HPDE6-E6E7 (cell line): ENCODE measurements at regions not wholly inside any gene's neighbourhood (a gene's known extent, or its start where the extent isn't known, plus 50 kb on each side); places are given as distances from the start of the nearest gene placed in this dataset.
"Not testable (repeated sequence)": the region's sequence is repeated elsewhere in the genome, so short reads cannot be mapped to it uniquely, and the experiment has no call there.

Experiments
- DNase-seq: peaks from one replicate; pipeline ENCODE4 v3.0.0; 2011; ENCODE audit warnings: missing footprints; ENCODE audit errors: extremely low spot score

- not testable (repeated sequence) for DNase-seq
Observed at GRCh38 chr4:123537906-123538402, 141.4 kb downstream of the SPRY1 start.

DNA sequence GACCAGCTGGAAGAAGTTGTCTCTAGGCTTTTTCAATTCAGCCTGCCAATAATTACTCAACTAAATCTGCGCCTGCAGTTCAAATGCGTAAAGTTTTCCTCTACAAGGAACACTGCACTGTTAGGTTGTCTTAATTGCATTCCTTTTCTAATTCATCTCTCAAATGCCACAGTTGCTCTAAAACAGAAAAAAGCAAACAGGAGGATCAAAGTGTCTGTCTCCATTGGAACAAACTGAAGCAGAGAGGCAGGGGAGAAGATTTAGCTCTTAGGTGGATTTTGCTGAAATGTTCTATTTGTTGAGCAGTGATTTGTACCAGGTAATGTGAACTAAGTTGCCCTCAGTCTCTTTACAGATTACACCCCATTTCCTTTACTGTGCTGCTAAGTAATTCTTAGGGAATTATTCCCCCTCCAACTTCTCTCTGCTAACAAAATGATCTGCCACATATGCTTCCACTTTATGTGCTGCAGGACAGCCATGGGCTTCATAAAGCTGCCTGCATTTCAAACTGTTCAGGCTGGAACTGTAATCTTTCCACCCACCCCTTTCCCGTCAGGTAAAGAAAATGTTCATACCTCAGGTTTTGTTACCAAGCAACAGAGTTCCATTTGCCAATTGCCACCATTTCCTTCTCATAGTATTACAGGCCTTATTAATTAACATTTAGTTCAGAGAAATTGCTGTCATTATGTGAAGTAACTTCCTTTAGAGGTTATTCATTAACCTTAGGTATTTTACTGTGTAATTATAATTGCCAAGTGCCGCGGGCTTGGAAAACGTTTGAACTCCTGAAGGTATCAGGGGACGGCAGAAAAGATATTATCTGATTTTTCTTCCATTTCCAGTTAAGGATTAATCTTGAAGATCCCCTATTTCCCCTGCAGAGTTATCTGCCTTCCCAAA lies 149.3 kb downstream of the SPRY1 start:
- no peak for DNase-seq

GRCh38 chr4:123546573-123547060 lies 150.0 kb downstream of the SPRY1 start:
- DNase-seq = no peak

- DNase-seq = peak; percentile 62
Observed at GRCh38 chr4:123547216-123548165, 150.9 kb downstream of the SPRY1 start.

DNA sequence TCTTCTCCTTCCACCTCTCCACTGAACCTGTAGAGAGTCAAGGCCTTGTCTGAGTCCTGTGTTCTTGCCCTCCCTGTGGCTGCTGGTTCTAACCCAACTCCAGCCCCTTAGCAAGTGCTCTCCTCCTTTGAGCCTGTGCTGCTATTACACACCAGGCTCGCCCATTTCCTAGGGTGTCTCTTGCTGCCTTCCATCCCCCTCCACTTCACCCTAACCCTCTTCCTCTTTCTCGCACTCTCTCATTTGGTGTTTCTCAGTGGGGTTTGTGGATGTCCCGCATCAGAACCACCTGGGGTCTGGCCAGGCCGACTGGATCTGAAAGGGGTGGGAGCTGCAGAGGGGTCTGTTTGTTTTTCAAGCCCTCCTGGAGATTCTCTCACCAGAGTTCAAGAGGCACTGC lies 156.7 kb downstream of the SPRY1 start:
- DNase-seq = no peak

GRCh38 chr4:123553733-123554637 lies 157.4 kb downstream of the SPRY1 start:
- DNase-seq = no peak

GRCh38 chr4:123554801-123555232 lies 158.2 kb downstream of the SPRY1 start:
- DNase-seq = no peak

GRCh38 chr4:123555233-123555806 lies 158.7 kb downstream of the SPRY1 start:
- DNase-seq = peak; percentile 81

- no peak for DNase-seq
Observed at GRCh38 chr4:123555807-123556273, 159.2 kb downstream of the SPRY1 start.

DNA sequence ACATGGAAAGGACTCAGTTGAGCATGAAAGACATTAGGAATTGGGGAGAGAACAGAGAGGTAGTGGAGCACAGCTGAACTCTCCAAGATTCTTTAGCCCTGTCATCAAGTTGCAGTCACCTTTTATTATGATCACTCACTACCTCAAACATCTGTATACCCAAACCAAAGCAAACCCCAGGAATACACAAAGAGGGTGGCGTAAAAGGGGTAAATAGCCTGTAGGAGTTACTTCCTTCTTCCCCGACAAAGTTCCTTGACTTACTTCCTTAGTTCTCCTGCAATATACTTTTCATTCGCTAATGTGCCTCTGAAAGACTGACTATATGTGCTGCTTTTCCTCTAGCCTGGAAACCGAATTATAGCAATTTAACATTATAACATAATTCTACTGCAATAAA lies 159.9 kb downstream of the SPRY1 start:
- DNase-seq = no peak

DNA sequence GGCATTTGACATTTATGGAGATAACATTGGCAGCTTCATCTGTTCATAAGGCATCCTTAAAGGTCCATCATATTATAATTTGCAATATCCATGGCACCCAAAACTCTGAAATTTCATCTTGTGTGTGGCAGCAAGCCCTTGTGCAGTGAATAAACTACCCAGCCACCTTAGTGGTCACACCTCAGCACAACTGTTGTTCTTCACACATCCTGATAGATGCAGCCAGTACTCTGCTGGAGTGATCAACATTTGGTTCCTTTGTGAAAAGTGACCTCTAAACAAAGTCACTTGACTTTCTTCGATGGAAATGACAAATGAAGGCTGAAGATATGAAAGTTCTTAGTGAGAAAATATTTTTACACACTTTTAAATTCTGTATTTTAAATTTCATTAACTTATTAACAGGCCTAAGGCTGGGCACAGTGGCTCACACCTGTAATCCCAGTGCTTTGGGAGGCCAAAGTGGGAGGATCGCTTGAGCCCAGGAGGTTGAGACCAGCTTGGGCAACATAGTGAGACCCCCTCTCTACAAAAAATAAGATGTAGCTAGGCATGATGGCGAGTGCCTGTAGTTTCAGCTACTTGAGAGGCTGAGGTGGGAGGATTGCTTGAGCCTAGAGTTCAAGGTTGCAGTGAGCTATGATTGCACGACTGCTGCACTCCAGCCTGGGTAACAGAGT lies 161.4 kb downstream of the SPRY1 start:
- DNase-seq = no peak

DNA sequence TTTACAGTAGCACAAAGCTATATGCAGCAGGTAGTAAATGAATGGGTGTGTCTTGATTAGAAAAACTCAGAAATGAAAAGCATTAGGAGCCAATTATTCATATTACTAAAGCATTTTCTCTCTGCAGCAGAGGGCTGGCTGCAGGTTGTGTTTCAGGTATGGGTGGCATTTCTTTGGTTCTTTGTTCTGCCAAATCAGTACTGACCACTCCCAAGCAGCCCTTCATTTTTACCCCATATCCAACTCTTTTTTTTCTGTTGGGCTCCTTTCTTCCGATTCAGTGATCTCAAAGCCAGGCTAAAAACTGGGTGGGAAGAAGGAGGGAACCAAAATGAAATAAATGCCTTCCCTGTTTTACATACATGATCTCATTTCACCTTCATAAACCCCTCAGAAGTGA lies 162.3 kb downstream of the SPRY1 start:
- DNase-seq = no peak

DNA sequence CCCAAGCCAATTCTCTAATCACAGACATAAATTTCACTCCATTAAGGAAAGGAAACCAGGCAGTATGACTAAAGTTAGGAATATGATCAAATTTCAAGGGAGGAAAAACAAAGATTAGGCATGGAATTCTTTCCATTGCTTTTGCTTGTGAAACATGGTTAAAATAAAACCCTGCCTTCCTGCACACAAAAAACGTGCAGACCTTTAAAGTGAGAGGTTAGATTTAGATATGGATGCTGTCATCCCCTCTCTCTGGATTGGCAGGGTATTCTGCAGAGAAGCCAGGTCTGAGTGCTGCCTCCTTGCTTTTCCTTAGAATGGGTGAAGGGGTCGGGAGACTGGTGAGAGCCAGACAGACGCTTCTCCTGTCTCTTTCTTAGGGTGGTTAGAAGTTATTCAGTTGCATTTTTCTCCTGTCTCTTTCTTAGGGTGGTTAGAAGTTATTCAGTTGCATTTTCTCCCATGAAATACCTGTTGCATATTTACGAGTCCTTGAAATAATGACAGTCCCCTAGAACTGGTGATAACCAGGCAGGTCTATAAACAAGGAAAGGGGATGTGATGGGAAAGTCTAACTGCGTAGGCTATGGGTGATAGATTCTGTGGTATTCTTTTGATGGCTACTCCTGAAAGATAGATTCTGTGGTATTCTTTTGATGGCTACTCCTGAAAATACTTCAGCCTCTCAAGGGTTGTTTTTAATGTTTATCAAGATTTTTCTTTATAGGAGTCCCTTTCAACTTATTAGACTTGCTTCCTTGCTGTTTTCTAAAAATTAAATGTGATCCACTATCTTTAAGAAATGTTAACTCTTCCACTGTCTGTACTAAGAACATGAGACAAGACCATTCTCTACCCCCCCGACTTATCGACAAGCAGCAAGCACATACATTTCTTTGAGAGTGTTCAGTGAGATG lies 163.6 kb downstream of the SPRY1 start:
- no peak for DNase-seq

- no peak for DNase-seq
Observed at GRCh38 chr4:123561525-123561924, 164.9 kb downstream of the SPRY1 start.

- DNase-seq = no peak
Observed at GRCh38 chr4:123562994-123563750, 166.6 kb downstream of the SPRY1 start.

- peak; percentile 73 for DNase-seq
Observed at GRCh38 chr4:123564758-123565346, 168.3 kb downstream of the SPRY1 start.

DNA sequence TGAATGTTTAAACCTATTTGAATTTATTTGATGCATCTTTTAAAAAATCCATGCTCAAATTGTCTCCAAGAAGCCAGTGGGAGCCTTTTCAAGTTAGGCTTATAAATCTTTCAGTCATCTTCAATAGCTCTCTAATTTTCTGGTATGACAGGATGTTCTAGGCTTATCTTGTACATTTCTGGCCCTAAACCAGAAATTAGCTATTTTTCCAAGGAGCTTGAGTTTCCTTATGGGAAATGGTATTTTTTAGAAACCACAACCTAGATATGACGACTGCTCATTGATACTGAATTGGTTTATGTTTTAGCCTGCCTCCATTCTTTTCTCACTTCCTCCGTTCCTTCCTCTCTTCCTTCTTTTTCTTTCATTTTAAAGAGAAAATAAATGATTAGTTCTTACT lies 172.3 kb downstream of the SPRY1 start:
- no peak for DNase-seq

- DNase-seq = no peak
Observed at GRCh38 chr4:123569541-123569940, 172.9 kb downstream of the SPRY1 start.
